WERI-Rb-1 (cell line): ENCODE measurements at regions not wholly inside any gene's neighbourhood (a gene's known extent, or its start where the extent isn't known, plus 50 kb on each side); places are given as distances from the start of the nearest gene placed in this dataset.

Source experiments
- DNase-seq: peaks from one replicate; pipeline ENCODE4 v3.0.0-alpha.2; 2020
- H3K27ac ChIP-seq: fragments of 250-450 bp; sonication (Bioruptor Pico); 2 replicates; pipeline ENCODE4 v1.5.1; 2020; ENCODE audit warnings: mild to moderate bottlenecking, moderate library complexity
- H3K27me3 ChIP-seq: fragments of 250-450 bp; sonication (Bioruptor Pico); 2 replicates; pipeline ENCODE4 v1.5.1; 2021; ENCODE audit warnings: mild to moderate bottlenecking, low read depth, moderate library complexity; ENCODE audit not compliant: insufficient read depth, severe bottlenecking
- H3K36me3 ChIP-seq: fragments of 250-450 bp; sonication (Bioruptor Pico); 2 replicates; pipeline ENCODE4 v1.5.1; 2020; ENCODE audit warnings: mild to moderate bottlenecking, moderate library complexity
- H3K4me3 ChIP-seq: 2 replicates; pipeline ENCODE4 v1.5.1; 2011; ENCODE audit warnings: low read depth, mild to moderate bottlenecking, control low read depth, low read length
- H3K9me3 ChIP-seq: fragments of 250-450 bp; sonication (Bioruptor Pico); 2 replicates; pipeline ENCODE4 v1.5.1; 2021; ENCODE audit warnings: mild to moderate bottlenecking, moderate library complexity; ENCODE audit not compliant: severe bottlenecking
- CTCF ChIP-seq: IDR thresholded peaks from 2 replicates; pipeline ENCODE4 v1.5.1; 2011; ENCODE audit warnings: low read depth, mild to moderate bottlenecking, control low read depth, inconsistent platforms, low read length

GRCh38 chr6:90936286-90936685, 349.4 kb upstream of the MAP3K7 start:
- Histone ChIP-seq H3K27me3 (no peaks in the 10 kb centered on the region), H3K27ac (no peak overlapping the region), H3K9me3 (no peaks in the 10 kb centered on the region), H3K36me3 (no peaks in the 10 kb centered on the region), H3K4me3 (no peak overlapping the region)
- no peak for TF ChIP-seq CTCF
- no peak for DNase-seq

GRCh38 chr6:90934966-90935365, 348.1 kb upstream of the MAP3K7 start:
- Histone ChIP-seq H3K36me3 (no peaks in the 10 kb centered on the region), H3K4me3 (no peak overlapping the region), H3K27ac (no peak overlapping the region), H3K9me3 (no peaks in the 10 kb centered on the region), H3K27me3 (no peaks in the 10 kb centered on the region)
- DNase-seq: no peak
- no peak for TF ChIP-seq CTCF

GRCh38 chr6:90934081-90934480, 347.2 kb upstream of the MAP3K7 start:
- Histone ChIP-seq H3K9me3 (no peaks in the 10 kb centered on the region), H3K27me3 (no peaks in the 10 kb centered on the region), H3K27ac (no peak overlapping the region), H3K36me3 (no peaks in the 10 kb centered on the region), H3K4me3 (no peak overlapping the region)
- no peak for DNase-seq
- TF ChIP-seq CTCF: no peak

- no peaks in the 10 kb centered on the region for H3K36me3 ChIP-seq
- H3K27ac ChIP-seq: no peak overlapping the region
- H3K27me3 ChIP-seq: no peaks in the 10 kb centered on the region
Observed at GRCh38 chr6:90932351-90932750, 345.5 kb upstream of the MAP3K7 start.

GRCh38 chr6:90928051-90928450, 341.2 kb upstream of the MAP3K7 start:
- H3K27me3 ChIP-seq: no peaks in the 10 kb centered on the region
- DNase-seq: no peak
- H3K9me3 ChIP-seq: no peaks in the 10 kb centered on the region
- no peak overlapping the region for H3K27ac ChIP-seq
- H3K4me3 ChIP-seq: no peak overlapping the region
- H3K36me3 ChIP-seq: no peaks in the 10 kb centered on the region
- no peak for TF ChIP-seq CTCF

More at GRCh38 chr6:90932351-90932750, 345.5 kb upstream of the MAP3K7 start:
- no peaks in the 10 kb centered on the region for H3K9me3 ChIP-seq
- DNase-seq: no peak
- TF ChIP-seq CTCF: no peak
- H3K4me3 ChIP-seq: no peak overlapping the region

- TF ChIP-seq CTCF: no peak
- DNase-seq: no peak
- Histone ChIP-seq H3K27ac (no peak overlapping the region), H3K27me3 (no peaks in the 10 kb centered on the region), H3K36me3 (no peaks in the 10 kb centered on the region), H3K4me3 (no peak overlapping the region), H3K9me3 (no peaks in the 10 kb centered on the region)
Observed at GRCh38 chr6:90925726-90926125, 338.9 kb upstream of the MAP3K7 start.
